22Rv1 (cell line): ENCODE measurements at regions not wholly inside any gene's neighbourhood (a gene's known extent, or its start where the extent isn't known, plus 50 kb on each side); places are given as distances from the start of the nearest gene placed in this dataset.

Experiments used
- CTCF ChIP-seq: fragments of 450-650 bp; IDR thresholded peaks from 2 replicates; pipeline ENCODE4 v1.5.1; 2017; ENCODE audit warnings: mild to moderate bottlenecking
- ZFX ChIP-seq: fragments of 450-650 bp; IDR thresholded peaks from 2 replicates; pipeline ENCODE4 v1.6.1; 2017; ENCODE audit warnings: antibody characterized with exemption, borderline replicate concordance

GRCh38 chr13:72342364-72342763 is 385.1 kb downstream of the MZT1 start:
- TF ChIP-seq CTCF (no peak), ZFX (no peak)
